OCI-LY1 (cell line): ENCODE measurements at regions not wholly inside any gene's neighbourhood (a gene's known extent, or its start where the extent isn't known, plus 50 kb on each side); places are given as distances from the start of the nearest gene placed in this dataset.

Experiments used
- H2AFZ ChIP-seq: fragments of 200-600 bp; sonication (generic), shearing (Covaris generic); 2 replicates; pipeline ENCODE4 v1.6.0; 2014; ENCODE audit warnings: antibody characterized with exemption, mild to moderate bottlenecking, low read length
- H3F3A ChIP-seq: fragments of 200-600 bp; sonication (generic), shearing (Covaris generic); 2 replicates; pipeline ENCODE4 v1.6.0; 2014; ENCODE audit warnings: mild to moderate bottlenecking, antibody characterized with exemption, low read length, moderate library complexity; ENCODE audit not compliant: insufficient read depth
- H3K27ac ChIP-seq: fragments of 200-600 bp; sonication (generic); 2 replicates; pipeline ENCODE4 v1.5.1; 2014; ENCODE audit warnings: low read length, mixed run types, mild to moderate bottlenecking, low read depth; ENCODE audit not compliant: poor library complexity, severe bottlenecking
- H3K27me3 ChIP-seq: fragments of 200-600 bp; sonication (generic); 2 replicates; pipeline ENCODE4 v1.6.0; 2014; ENCODE audit warnings: antibody characterized with exemption, mild to moderate bottlenecking, low read length, moderate library complexity; ENCODE audit not compliant: insufficient read depth
- H3K36me3 ChIP-seq: fragments of 200-600 bp; sonication (generic); 2 replicates; pipeline ENCODE4 v1.6.1; 2014; ENCODE audit warnings: mild to moderate bottlenecking, antibody characterized with exemption, low read length, moderate library complexity, mixed read lengths; ENCODE audit not compliant: insufficient read depth
- H3K4me1 ChIP-seq: fragments of 200-600 bp; sonication (generic); 2 replicates; pipeline ENCODE4 v1.5.1; 2014; ENCODE audit warnings: mild to moderate bottlenecking, low read length, moderate library complexity; ENCODE audit not compliant: insufficient read depth, severe bottlenecking
- H3K4me2 ChIP-seq: fragments of 200-600 bp; sonication (generic), shearing (Covaris generic); 2 replicates; pipeline ENCODE4 v1.6.1; 2014; ENCODE audit warnings: low read length
- H3K4me3 ChIP-seq: fragments of 200-600 bp; sonication (generic); 2 replicates; pipeline ENCODE4 v1.5.1; 2014; ENCODE audit warnings: low read length, low read depth, mild to moderate bottlenecking, mixed read lengths; ENCODE audit not compliant: poor library complexity, severe bottlenecking
- H3K79me2 ChIP-seq: fragments of 200-600 bp; shearing (Covaris generic); 2 replicates; pipeline ENCODE4 v1.6.1; 2016; ENCODE audit warnings: mixed run types, low read length, mixed read lengths; ENCODE audit not compliant: insufficient read depth
- H3K9ac ChIP-seq: fragments of 200-600 bp; sonication (generic), shearing (Covaris generic); 2 replicates; pipeline ENCODE4 v1.6.1; 2014; ENCODE audit warnings: mild to moderate bottlenecking, low read length, mixed read lengths
- H3K9me2 ChIP-seq: fragments of 200-600 bp; sonication (generic), shearing (Covaris generic); 2 replicates; pipeline ENCODE4 v1.6.1; 2014; ENCODE audit warnings: low read depth, mild to moderate bottlenecking, low read length, mixed read lengths
- H3K9me3 ChIP-seq: fragments of 200-600 bp; shearing (Covaris generic); 2 replicates; pipeline ENCODE4 v1.6.1; 2014; ENCODE audit warnings: low read length, mixed read lengths
- H4K20me1 ChIP-seq: fragments of 200-600 bp; sonication (generic), shearing (Covaris generic); 2 replicates; pipeline ENCODE4 v1.6.0; 2016; ENCODE audit warnings: mild to moderate bottlenecking, low read length; ENCODE audit not compliant: insufficient read depth
- CTCF ChIP-seq: fragments of 200-600 bp; sonication (generic), shearing (Covaris generic); IDR thresholded peaks from 2 replicates; pipeline ENCODE4 v1.5.1; 2017; ENCODE audit warnings: mild to moderate bottlenecking, antibody characterized with exemption, low read length, moderate library complexity, mixed read lengths
- EZH2 ChIP-seq: fragments of 200-600 bp; sonication (generic), shearing (Covaris generic); IDR thresholded peaks from 2 replicates; pipeline ENCODE4 v1.8.0; 2017; ENCODE audit warnings: borderline replicate concordance, mixed run types, mild to moderate bottlenecking, antibody characterized with exemption, low read length, moderate library complexity, mixed read lengths

GRCh38 chr1:208503787-208504186 is 259.6 kb upstream of the PLXNA2 start:
- Histone ChIP-seq H3K9ac (no peak overlapping the region), H3F3A (no peaks in the 10 kb centered on the region), H3K9me3 (no peaks in the 10 kb centered on the region), H3K79me2 (no peaks in the 10 kb centered on the region), H3K36me3 (no peaks in the 10 kb centered on the region), H2AFZ (no peak overlapping the region), H4K20me1 (no peaks in the 10 kb centered on the region), H3K4me3 (no peak overlapping the region), H3K27me3 (no peaks in the 10 kb centered on the region), H3K4me1 (no peaks in the 10 kb centered on the region), H3K9me2 (no peaks in the 10 kb centered on the region), H3K4me2 (no peak overlapping the region), H3K27ac (no peak overlapping the region)
- TF ChIP-seq CTCF (no peak), EZH2 (no peak)

GRCh38 chr1:208506812-208507211 is 262.6 kb upstream of the PLXNA2 start:
- H3K4me3 ChIP-seq, result no peak overlapping the region

GRCh38 chr1:208509072-208509471 is 264.9 kb upstream of the PLXNA2 start:
- no peaks in the 10 kb centered on the region for H3K9me2 ChIP-seq
- no peaks in the 10 kb centered on the region for H3K9me3 ChIP-seq

More at GRCh38 chr1:208506812-208507211, 262.6 kb upstream of the PLXNA2 start:
- H3K27ac ChIP-seq, result no peak overlapping the region
- H3K9me3 ChIP-seq, result no peaks in the 10 kb centered on the region
- no peaks in the 10 kb centered on the region for H3K4me1 ChIP-seq
- H3K36me3 ChIP-seq, result no peaks in the 10 kb centered on the region
- no peaks in the 10 kb centered on the region for H3F3A ChIP-seq
- H3K9me2 ChIP-seq, result no peaks in the 10 kb centered on the region
- H4K20me1 ChIP-seq, result no peaks in the 10 kb centered on the region
- no peak for TF ChIP-seq EZH2
- TF ChIP-seq CTCF, result no peak
- H3K27me3 ChIP-seq, result no peaks in the 10 kb centered on the region
- H3K9ac ChIP-seq, result no peak overlapping the region
- no peak overlapping the region for H2AFZ ChIP-seq
- no peak overlapping the region for H3K4me2 ChIP-seq
- no peaks in the 10 kb centered on the region for H3K79me2 ChIP-seq

GRCh38 chr1:208510192-208510952 is 266.2 kb upstream of the PLXNA2 start:
- Histone ChIP-seq H3K27me3 (no peaks in the 10 kb centered on the region), H3F3A (no peaks in the 10 kb centered on the region), H3K9me2 (no peaks in the 10 kb centered on the region), H3K4me3 (no peak overlapping the region), H2AFZ (no peak overlapping the region), H4K20me1 (no peaks in the 10 kb centered on the region), H3K27ac (no peak overlapping the region), H3K36me3 (no peaks in the 10 kb centered on the region), H3K4me1 (no peaks in the 10 kb centered on the region), H3K9ac (no peak overlapping the region), H3K79me2 (no peaks in the 10 kb centered on the region), H3K9me3 (no peaks in the 10 kb centered on the region), H3K4me2 (no peak overlapping the region)
- TF ChIP-seq CTCF (no peak), EZH2 (no peak)

More at GRCh38 chr1:208509072-208509471, 264.9 kb upstream of the PLXNA2 start:
- no peaks in the 10 kb centered on the region for H3K27me3 ChIP-seq
- H4K20me1 ChIP-seq, result no peaks in the 10 kb centered on the region
- H2AFZ ChIP-seq, result no peak overlapping the region
- no peaks in the 10 kb centered on the region for H3F3A ChIP-seq
- H3K79me2 ChIP-seq, result no peaks in the 10 kb centered on the region
- no peak overlapping the region for H3K4me2 ChIP-seq
- H3K4me1 ChIP-seq, result no peaks in the 10 kb centered on the region
- no peak for TF ChIP-seq EZH2
- no peak overlapping the region for H3K9ac ChIP-seq
- H3K4me3 ChIP-seq, result no peak overlapping the region
- H3K27ac ChIP-seq, result no peak overlapping the region
- H3K36me3 ChIP-seq, result no peaks in the 10 kb centered on the region
